ENCODE measurements at regions not wholly inside any gene's neighbourhood (a gene's known extent, or its start where the extent isn't known, plus 50 kb on each side); places are given as distances from the start of the nearest gene placed in this dataset.
"Not testable (repeated sequence)": the region's sequence is repeated elsewhere in the genome, so short reads cannot be mapped to it uniquely, and the experiment has no call there.

- no peaks in the 10 kb centered on the region for H3K4me1 ChIP-seq (ENCODE audit: control insufficient read depth, insufficient read depth, low read length)
- H3K4me3 ChIP-seq (ENCODE audit: low read length) = no peak overlapping the region
- H3K9me3 ChIP-seq (ENCODE audit: control insufficient read depth, insufficient read depth, low read length) = no peaks in the 10 kb centered on the region
- no peak overlapping the region for H3K27ac ChIP-seq (ENCODE audit: low read length)
- no CpG with 5 or more reads among the region's 2 CpGs for WGBS (ENCODE audit: insufficient coverage, insufficient read length)
- no peaks in the 10 kb centered on the region for H3K27me3 ChIP-seq (ENCODE audit: control insufficient read depth, insufficient read depth, low read length)
- no peaks in the 10 kb centered on the region for H3K36me3 ChIP-seq (ENCODE audit: control insufficient read depth, insufficient read depth, low read length)
- DNase-seq (ENCODE audit: low read depth, low spot score) = no peak
Measured at GRCh38 chr5:113757508-113757907, 244.0 kb downstream of the YTHDC2 start.

GRCh38 chr5:113759505-113759904 lies 246.0 kb downstream of the YTHDC2 start:
- WGBS (ENCODE audit: insufficient coverage, insufficient read length) = no CpG with 5 or more reads among the region's 2 CpGs

GRCh38 chr5:113760486-113760885 lies 247.0 kb downstream of the YTHDC2 start:
- no peak for DNase-seq (ENCODE audit: low read depth, low spot score)
- H3K27me3 ChIP-seq (ENCODE audit: control insufficient read depth, insufficient read depth, low read length) = no peaks in the 10 kb centered on the region
- no peaks in the 10 kb centered on the region for H3K4me1 ChIP-seq (ENCODE audit: control insufficient read depth, insufficient read depth, low read length)
- no peaks in the 10 kb centered on the region for H3K9me3 ChIP-seq (ENCODE audit: control insufficient read depth, insufficient read depth, low read length)
- H3K36me3 ChIP-seq (ENCODE audit: control insufficient read depth, insufficient read depth, low read length) = no peaks in the 10 kb centered on the region
- no peak overlapping the region for H3K27ac ChIP-seq (ENCODE audit: low read length)
- no peak overlapping the region for H3K4me3 ChIP-seq (ENCODE audit: low read length)
- WGBS (ENCODE audit: insufficient coverage, insufficient read length) = 100% methylated on average over 1 of the region's 1 CpG

More at GRCh38 chr5:113759505-113759904, 246.0 kb downstream of the YTHDC2 start:
- Histone ChIP-seq H3K27me3 (ENCODE audit: control insufficient read depth, insufficient read depth, low read length) (no peaks in the 10 kb centered on the region), H3K9me3 (ENCODE audit: control insufficient read depth, insufficient read depth, low read length) (no peaks in the 10 kb centered on the region), H3K36me3 (ENCODE audit: control insufficient read depth, insufficient read depth, low read length) (no peaks in the 10 kb centered on the region), H3K27ac (ENCODE audit: low read length) (no peak overlapping the region), H3K4me3 (ENCODE audit: low read length) (no peak overlapping the region), H3K4me1 (ENCODE audit: control insufficient read depth, insufficient read depth, low read length) (no peaks in the 10 kb centered on the region)
- no peak for DNase-seq (ENCODE audit: low read depth, low spot score)

GRCh38 chr5:113761594-113761993 lies 248.1 kb downstream of the YTHDC2 start:
- Histone ChIP-seq H3K36me3 (ENCODE audit: control insufficient read depth, insufficient read depth, low read length) (no peaks in the 10 kb centered on the region), H3K27ac (ENCODE audit: low read length) (no peak overlapping the region), H3K4me1 (ENCODE audit: control insufficient read depth, insufficient read depth, low read length) (no peaks in the 10 kb centered on the region), H3K27me3 (ENCODE audit: control insufficient read depth, insufficient read depth, low read length) (no peaks in the 10 kb centered on the region), H3K9me3 (ENCODE audit: control insufficient read depth, insufficient read depth, low read length) (no peaks in the 10 kb centered on the region), H3K4me3 (ENCODE audit: low read length) (no peak overlapping the region)
- DNase-seq (ENCODE audit: low read depth, low spot score) = no peak
- no CpG with 5 or more reads among the region's 1 CpG for WGBS (ENCODE audit: insufficient coverage, insufficient read length)

- Histone ChIP-seq H3K4me1 (ENCODE audit: control insufficient read depth, insufficient read depth, low read length) (no peaks in the 10 kb centered on the region), H3K27ac (ENCODE audit: low read length) (no peak overlapping the region), H3K4me3 (ENCODE audit: low read length) (no peak overlapping the region)
Measured at GRCh38 chr5:113764382-113764781, 250.9 kb downstream of the YTHDC2 start.

GRCh38 chr5:113766827-113767226 lies 253.3 kb downstream of the YTHDC2 start:
- DNase-seq (ENCODE audit: low read depth, low spot score) = not testable (repeated sequence)

More at GRCh38 chr5:113764382-113764781, 250.9 kb downstream of the YTHDC2 start:
- Histone ChIP-seq H3K36me3 (ENCODE audit: control insufficient read depth, insufficient read depth, low read length) (no peaks in the 10 kb centered on the region), H3K9me3 (ENCODE audit: control insufficient read depth, insufficient read depth, low read length) (no peaks in the 10 kb centered on the region), H3K27me3 (ENCODE audit: control insufficient read depth, insufficient read depth, low read length) (no peaks in the 10 kb centered on the region)
- DNase-seq (ENCODE audit: low read depth, low spot score) = no peak

GRCh38 chr5:113770648-113771047 lies 257.2 kb downstream of the YTHDC2 start:
- H3K27ac ChIP-seq (ENCODE audit: low read length) = no peak overlapping the region
- no peak overlapping the region for H3K4me3 ChIP-seq (ENCODE audit: low read length)
- H3K4me1 ChIP-seq (ENCODE audit: control insufficient read depth, insufficient read depth, low read length) = peaks cover 3% of the 10 kb centered on the region; the same call in 1 of the 2 replicates
- no peaks in the 10 kb centered on the region for H3K36me3 ChIP-seq (ENCODE audit: control insufficient read depth, insufficient read depth, low read length)
- no peaks in the 10 kb centered on the region for H3K27me3 ChIP-seq (ENCODE audit: control insufficient read depth, insufficient read depth, low read length)
- no peak for DNase-seq (ENCODE audit: low read depth, low spot score)
- no CpG with 5 or more reads among the region's 3 CpGs for WGBS (ENCODE audit: insufficient coverage, insufficient read length)
- H3K9me3 ChIP-seq (ENCODE audit: control insufficient read depth, insufficient read depth, low read length) = no peaks in the 10 kb centered on the region

More at GRCh38 chr5:113766827-113767226, 253.3 kb downstream of the YTHDC2 start:
- WGBS (ENCODE audit: insufficient coverage, insufficient read length) = no CpG with 5 or more reads among the region's 2 CpGs
- not testable (repeated sequence) for H3K4me1 ChIP-seq (ENCODE audit: control insufficient read depth, insufficient read depth, low read length); H3K9me3 ChIP-seq (ENCODE audit: control insufficient read depth, insufficient read depth, low read length); H3K27me3 ChIP-seq (ENCODE audit: control insufficient read depth, insufficient read depth, low read length); H3K36me3 ChIP-seq (ENCODE audit: control insufficient read depth, insufficient read depth, low read length); H3K27ac ChIP-seq (ENCODE audit: low read length); H3K4me3 ChIP-seq (ENCODE audit: low read length)

GRCh38 chr5:113771483-113771882 lies 258.0 kb downstream of the YTHDC2 start:
- no CpG with 5 or more reads among the region's 2 CpGs for WGBS (ENCODE audit: insufficient coverage, insufficient read length)
- Histone ChIP-seq H3K4me1 (ENCODE audit: control insufficient read depth, insufficient read depth, low read length) (peaks cover 4% of the 10 kb centered on the region; the same call in 1 of the 2 replicates), H3K27ac (ENCODE audit: low read length) (no peak overlapping the region), H3K4me3 (ENCODE audit: low read length) (no peak overlapping the region), H3K36me3 (ENCODE audit: control insufficient read depth, insufficient read depth, low read length) (no peaks in the 10 kb centered on the region), H3K27me3 (ENCODE audit: control insufficient read depth, insufficient read depth, low read length) (no peaks in the 10 kb centered on the region), H3K9me3 (ENCODE audit: control insufficient read depth, insufficient read depth, low read length) (no peaks in the 10 kb centered on the region)
- no peak for DNase-seq (ENCODE audit: low read depth, low spot score)

- H3K4me3 ChIP-seq (ENCODE audit: low read length) = no peak overlapping the region
- WGBS (ENCODE audit: insufficient coverage, insufficient read length) = no CpG with 5 or more reads among the region's 5 CpGs
- DNase-seq (ENCODE audit: low read depth, low spot score) = no peak
- no peaks in the 10 kb centered on the region for H3K9me3 ChIP-seq (ENCODE audit: control insufficient read depth, insufficient read depth, low read length)
- no peaks in the 10 kb centered on the region for H3K27me3 ChIP-seq (ENCODE audit: control insufficient read depth, insufficient read depth, low read length)
- H3K36me3 ChIP-seq (ENCODE audit: control insufficient read depth, insufficient read depth, low read length) = no peaks in the 10 kb centered on the region
- H3K27ac ChIP-seq (ENCODE audit: low read length) = no peak overlapping the region
- H3K4me1 ChIP-seq (ENCODE audit: control insufficient read depth, insufficient read depth, low read length) = peaks cover 5% of the 10 kb centered on the region; the same call in 1 of the 2 replicates
Measured at GRCh38 chr5:113776168-113776567, 262.7 kb downstream of the YTHDC2 start.

- H3K36me3 ChIP-seq (ENCODE audit: control insufficient read depth, insufficient read depth, low read length) = no peaks in the 10 kb centered on the region
- no peaks in the 10 kb centered on the region for H3K27me3 ChIP-seq (ENCODE audit: control insufficient read depth, insufficient read depth, low read length)
- H3K27ac ChIP-seq (ENCODE audit: low read length) = no peak overlapping the region
- DNase-seq (ENCODE audit: low read depth, low spot score) = no peak
- H3K4me3 ChIP-seq (ENCODE audit: low read length) = no peak overlapping the region
- H3K4me1 ChIP-seq (ENCODE audit: control insufficient read depth, insufficient read depth, low read length) = peaks cover 5% of the 10 kb centered on the region; the same call in 1 of the 2 replicates
- no CpG with 5 or more reads among the region's 5 CpGs for WGBS (ENCODE audit: insufficient coverage, insufficient read length)
- H3K9me3 ChIP-seq (ENCODE audit: control insufficient read depth, insufficient read depth, low read length) = no peaks in the 10 kb centered on the region
Measured at GRCh38 chr5:113776832-113777525, 263.5 kb downstream of the YTHDC2 start.

- no CpG with 5 or more reads among the region's 4 CpGs for WGBS (ENCODE audit: insufficient coverage, insufficient read length)
- H3K36me3 ChIP-seq (ENCODE audit: control insufficient read depth, insufficient read depth, low read length) = no peaks in the 10 kb centered on the region
- no peak overlapping the region for H3K27ac ChIP-seq (ENCODE audit: low read length)
Measured at GRCh38 chr5:113778147-113778546, 264.7 kb downstream of the YTHDC2 start.

More at GRCh38 chr5:113778147-113778546, 264.7 kb downstream of the YTHDC2 start:
- Histone ChIP-seq H3K27me3 (ENCODE audit: control insufficient read depth, insufficient read depth, low read length) (no peaks in the 10 kb centered on the region), H3K4me3 (ENCODE audit: low read length) (no peak overlapping the region), H3K4me1 (ENCODE audit: control insufficient read depth, insufficient read depth, low read length) (peaks cover 5% of the 10 kb centered on the region; the same call in 1 of the 2 replicates), H3K9me3 (ENCODE audit: control insufficient read depth, insufficient read depth, low read length) (no peaks in the 10 kb centered on the region)
- no peak for DNase-seq (ENCODE audit: low read depth, low spot score)

Data from iPS DF 6.9 (cell line).